CD14-positive monocyte (primary cell): ENCODE measurements at regions not wholly inside any gene's neighbourhood (a gene's known extent, or its start where the extent isn't known, plus 50 kb on each side); places are given as distances from the start of the nearest gene placed in this dataset.

Source experiments
- DNase-seq, 3 donors: peaks; one replicate each; pipeline ENCODE4 v3.0.0-alpha.2; 2011 to 2022
- H2AFZ ChIP-seq: 2 replicates; pipeline ENCODE4 v1.6.0; 2012; ENCODE audit warnings: mild to moderate bottlenecking, low read depth, low read length, inconsistent platforms; ENCODE audit not compliant: insufficient read depth, poor library complexity, severe bottlenecking
- H3K27ac ChIP-seq, 2 donors: 1 replicate in 1 of 2; 2 replicates in 1 of 2; pipeline ENCODE4 v1.5.1; 2012 to 2013; ENCODE audit warnings: low read length in 2 of 2, control low read depth in 1 of 2, inconsistent platforms in 1 of 2, low read depth in 1 of 2, mild to moderate bottlenecking in 1 of 2
- H3K27me3 ChIP-seq, 2 donors: one replicate each; pipeline versions ENCODE4 v1.6.0 to v1.6.1; 2011 to 2013; ENCODE audit warnings: low read length in 2 of 2; ENCODE audit not compliant: control insufficient read depth in 2 of 2, insufficient read depth in 2 of 2
- H3K36me3 ChIP-seq, 2 donors: replicated peaks in 1 of 2; 1 replicate in 1 of 2; 2 replicates in 1 of 2; pipeline versions ENCODE4 v1.5.1 to v1.6.1; 2012 to 2013; ENCODE audit warnings: low read length in 2 of 2, control low read depth in 1 of 2, inconsistent platforms in 1 of 2, mild to moderate bottlenecking in 1 of 2; ENCODE audit not compliant: insufficient read depth in 2 of 2, control insufficient read depth in 1 of 2
- H3K4me1 ChIP-seq, 2 donors: 1 replicate in 1 of 2; 2 replicates in 1 of 2; pipeline versions ENCODE4 v1.5.1 to v1.6.1; 2012 to 2013; ENCODE audit warnings: low read length in 2 of 2, control low read depth in 1 of 2, inconsistent platforms in 1 of 2, mild to moderate bottlenecking in 1 of 2, moderate library complexity in 1 of 2; ENCODE audit not compliant: insufficient read depth in 2 of 2, control insufficient read depth in 1 of 2
- H3K4me2 ChIP-seq: replicated peaks from 2 replicates; pipeline ENCODE3; 2012; ENCODE audit warnings: low read length, moderate library complexity, mild to moderate bottlenecking; ENCODE audit not compliant: poor library complexity, severe bottlenecking; ENCODE audit errors: extremely low read depth
- H3K4me3 ChIP-seq, 3 experiments: fragments of 200-600 bp in 1 of 3; sonication (generic) in 1 of 3; replicated peaks in 1 of 3; 1 replicate in 2 of 3; 2 replicates in 1 of 3; pipeline ENCODE4 v1.5.1; 2011 to 2013; ENCODE audit warnings: low read length in 3 of 3, mild to moderate bottlenecking in 3 of 3, control low read depth in 2 of 3, low read depth in 2 of 3, inconsistent platforms in 1 of 3, moderate library complexity in 1 of 3
- H3K79me2 ChIP-seq: 2 replicates; pipeline ENCODE4 v1.6.0; 2012; ENCODE audit warnings: mild to moderate bottlenecking, control low read depth, inconsistent platforms, low read length, moderate library complexity; ENCODE audit not compliant: insufficient read depth
- H3K9ac ChIP-seq: 2 replicates; pipeline ENCODE4 v1.6.0; 2017; ENCODE audit warnings: low read length, mild to moderate bottlenecking; ENCODE audit not compliant: insufficient read depth, poor library complexity, severe bottlenecking
- H3K9me3 ChIP-seq, 2 donors: replicated peaks in 1 of 2; 1 replicate in 1 of 2; 2 replicates in 1 of 2; pipeline versions ENCODE4 v1.5.1 to v1.6.1; 2012 to 2013; ENCODE audit warnings: low read length in 2 of 2, control low read depth in 1 of 2; ENCODE audit not compliant: control insufficient read depth in 1 of 2, insufficient read depth in 1 of 2
- H4K20me1 ChIP-seq: 2 replicates; pipeline ENCODE4 v1.6.0; 2012; ENCODE audit warnings: mild to moderate bottlenecking, low read length, control low read depth, moderate library complexity; ENCODE audit not compliant: insufficient read depth
- H3K27ac Mint-ChIP-seq, 7 donors: one replicate each; pipeline ENCODE4 v1.8.0; 2020; ENCODE audit warnings: mild to moderate bottlenecking in 7 of 7, mixed read lengths in 7 of 7, moderate library complexity in 6 of 7, inconsistent platforms in 2 of 7
- H3K27me3 Mint-ChIP-seq, 3 donors: one replicate each; pipeline ENCODE4 v1.8.0; 2021 to 2022; ENCODE audit warnings: low read depth in 3 of 3, mild to moderate bottlenecking in 3 of 3, mixed read lengths in 3 of 3, moderate library complexity in 3 of 3, inconsistent platforms in 1 of 3
- H3K36me3 Mint-ChIP-seq, 2 donors: one replicate each; pipeline ENCODE4 v1.8.0; 2020; ENCODE audit warnings: mixed read lengths in 2 of 2, inconsistent platforms in 1 of 2, mild to moderate bottlenecking in 1 of 2
- H3K4me1 Mint-ChIP-seq: one replicate; pipeline ENCODE4 v1.8.0; 2020; ENCODE audit warnings: mild to moderate bottlenecking, mixed read lengths
- H3K4me3 Mint-ChIP-seq, 2 donors: one replicate each; pipeline ENCODE4 v1.8.0; 2020; ENCODE audit warnings: mild to moderate bottlenecking in 2 of 2, mixed read lengths in 2 of 2, moderate library complexity in 1 of 2
- H3K9me3 Mint-ChIP-seq, 7 donors: one replicate each; pipeline ENCODE4 v1.8.0; 2020 to 2022; ENCODE audit warnings: mixed read lengths in 7 of 7, mild to moderate bottlenecking in 6 of 7, moderate library complexity in 6 of 7, inconsistent platforms in 2 of 7
- WGBS: methylation state at CpG from one replicate; pipeline ENCODE4 v1.1.5; 2013; ENCODE audit warnings: missing lambda C conversion rate; ENCODE audit not compliant: insufficient coverage; 5-methylcytosine and 5-hydroxymethylcytosine counted together
- intact Hi-C, 2 donors: fragments of 100-400 bp; cut with micrococcal nuclease; formaldehyde crosslinking; loops; one replicate each; pipeline versions ENCODE4 v1.15.0 to v1.15.1; 2023
- TF ChIP-seq, protein P1 (sequence below): fragments of 200-600 bp; IDR thresholded peaks from one replicate; pipeline ENCODE4 v1.8.0; 2022; ENCODE audit warnings: antibody characterized with exemption, mild to moderate bottlenecking

- 100% methylated on average over 1 of the region's 4 CpGs for WGBS
- H3K27me3 Mint-ChIP-seq = no peaks in the 10 kb centered on the region
- Histone ChIP-seq H3K9me3 (peaks cover 0 to 32% of the 10 kb centered on the region in 2 donors), H3K79me2 (no peaks in the 10 kb centered on the region), H3K9ac (no peak overlapping the region), H3K4me1 (no peaks in the 10 kb centered on the region), H3K27me3 (no peaks in the 10 kb centered on the region), H2AFZ (no peak overlapping the region), H4K20me1 (no peaks in the 10 kb centered on the region), H3K27ac (no peak overlapping the region), H3K4me2 (no peak overlapping the region), H3K36me3 (no peaks in the 10 kb centered on the region), H3K4me3 (no peak overlapping the region)
- H3K4me1 Mint-ChIP-seq = no peaks in the 10 kb centered on the region
- no peak overlapping the region for H3K27ac Mint-ChIP-seq
- peaks cover 5 to 29% (median 18%) of the 10 kb centered on the region in 7 donors for H3K9me3 Mint-ChIP-seq
- DNase-seq = no peak
- intact Hi-C loops = no loop called here
- H3K36me3 Mint-ChIP-seq = no peaks in the 10 kb centered on the region
- TF ChIP-seq, protein P1, sequence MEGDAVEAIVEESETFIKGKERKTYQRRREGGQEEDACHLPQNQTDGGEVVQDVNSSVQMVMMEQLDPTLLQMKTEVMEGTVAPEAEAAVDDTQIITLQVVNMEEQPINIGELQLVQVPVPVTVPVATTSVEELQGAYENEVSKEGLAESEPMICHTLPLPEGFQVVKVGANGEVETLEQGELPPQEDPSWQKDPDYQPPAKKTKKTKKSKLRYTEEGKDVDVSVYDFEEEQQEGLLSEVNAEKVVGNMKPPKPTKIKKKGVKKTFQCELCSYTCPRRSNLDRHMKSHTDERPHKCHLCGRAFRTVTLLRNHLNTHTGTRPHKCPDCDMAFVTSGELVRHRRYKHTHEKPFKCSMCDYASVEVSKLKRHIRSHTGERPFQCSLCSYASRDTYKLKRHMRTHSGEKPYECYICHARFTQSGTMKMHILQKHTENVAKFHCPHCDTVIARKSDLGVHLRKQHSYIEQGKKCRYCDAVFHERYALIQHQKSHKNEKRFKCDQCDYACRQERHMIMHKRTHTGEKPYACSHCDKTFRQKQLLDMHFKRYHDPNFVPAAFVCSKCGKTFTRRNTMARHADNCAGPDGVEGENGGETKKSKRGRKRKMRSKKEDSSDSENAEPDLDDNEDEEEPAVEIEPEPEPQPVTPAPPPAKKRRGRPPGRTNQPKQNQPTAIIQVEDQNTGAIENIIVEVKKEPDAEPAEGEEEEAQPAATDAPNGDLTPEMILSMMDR = no peak
- no peak overlapping the region for H3K4me3 Mint-ChIP-seq
Measured at GRCh38 chr3:22029480-22029879, 278.5 kb upstream of the ZNF385D start.

- Histone ChIP-seq H3K79me2 (no peaks in the 10 kb centered on the region), H2AFZ (no peak overlapping the region), H3K27ac (no peak overlapping the region), H3K9me3 (no peaks in the 10 kb centered on the region), H3K36me3 (no peaks in the 10 kb centered on the region), H3K27me3 (no peaks in the 10 kb centered on the region), H3K4me1 (no peaks in the 10 kb centered on the region), H3K9ac (no peak overlapping the region), H3K4me3 (no peak overlapping the region), H3K4me2 (no peak overlapping the region), H4K20me1 (no peaks in the 10 kb centered on the region)
- DNase-seq = no peak
- Mint-ChIP-seq H3K4me1 (no peaks in the 10 kb centered on the region), H3K4me3 (no peak overlapping the region), H3K27ac (no peak overlapping the region), H3K27me3 (peaks cover 0 to 2% (median 0%) of the 10 kb centered on the region in 3 donors), H3K36me3 (no peaks in the 10 kb centered on the region), H3K9me3 (peaks cover 0 to 6% (median 2%) of the 10 kb centered on the region in 7 donors)
- TF ChIP-seq, protein P1 = no peak
- intact Hi-C loops = no loop called here
Measured at GRCh38 chr3:22039161-22039560, 288.2 kb upstream of the ZNF385D start.
